HG03378 (cell line): ENCODE measurements at regions not wholly inside any gene's neighbourhood (a gene's known extent, or its start where the extent isn't known, plus 50 kb on each side); places are given as distances from the start of the nearest gene placed in this dataset.

Experiments
- ATAC-seq: cut with Tn5 transposase; IDR thresholded peaks from one replicate; pipeline ENCODE4 v1.9.1; 2021; ENCODE audit warnings: mild to moderate bottlenecking, moderate library complexity; ENCODE audit not compliant: unreplicated experiment

GRCh38 chr17:77654850-77655249 lies 303.7 kb upstream of the TNRC6C start:
- no peak for ATAC-seq

- ATAC-seq, result no peak
Observed at GRCh38 chr17:77656054-77656453, 302.4 kb upstream of the TNRC6C start.

- ATAC-seq, result no peak
Observed at GRCh38 chr17:77657839-77658238, 300.7 kb upstream of the TNRC6C start.

GRCh38 chr17:77660524-77660923 lies 298.0 kb upstream of the TNRC6C start:
- no peak for ATAC-seq

- ATAC-seq, result no peak
Observed at GRCh38 chr17:77662833-77663232, 295.7 kb upstream of the TNRC6C start.

GRCh38 chr17:77664097-77664729 lies 294.3 kb upstream of the TNRC6C start:
- ATAC-seq, result no peak

GRCh38 chr17:77665833-77666232 lies 292.7 kb upstream of the TNRC6C start:
- no peak for ATAC-seq

- no peak for ATAC-seq
Observed at GRCh38 chr17:77666462-77666861, 292.0 kb upstream of the TNRC6C start.

- ATAC-seq, result no peak
Observed at GRCh38 chr17:77666881-77667395, 291.6 kb upstream of the TNRC6C start.

- ATAC-seq, result no peak
Observed at GRCh38 chr17:77667478-77667877, 291.0 kb upstream of the TNRC6C start.

- ATAC-seq, result no peak
Observed at GRCh38 chr17:77668518-77668917, 290.0 kb upstream of the TNRC6C start.

- no peak for ATAC-seq
Observed at GRCh38 chr17:77670173-77670572, 288.3 kb upstream of the TNRC6C start.

- ATAC-seq, result no peak
Observed at GRCh38 chr17:77674358-77674757, 284.1 kb upstream of the TNRC6C start.

- no peak for ATAC-seq
Observed at GRCh38 chr17:77675411-77675810, 283.1 kb upstream of the TNRC6C start.

GRCh38 chr17:77675816-77676215 lies 282.7 kb upstream of the TNRC6C start:
- no peak for ATAC-seq

GRCh38 chr17:77676237-77676661 lies 282.3 kb upstream of the TNRC6C start:
- ATAC-seq, result no peak

GRCh38 chr17:77677211-77677610 lies 281.3 kb upstream of the TNRC6C start:
- no peak for ATAC-seq

- no peak for ATAC-seq
Observed at GRCh38 chr17:77677630-77678029, 280.9 kb upstream of the TNRC6C start.

- ATAC-seq, result no peak
Observed at GRCh38 chr17:77679589-77679988, 278.9 kb upstream of the TNRC6C start.

GRCh38 chr17:77681861-77682260 lies 276.6 kb upstream of the TNRC6C start:
- no peak for ATAC-seq

- ATAC-seq, result no peak
Observed at GRCh38 chr17:77684803-77685798, 273.4 kb upstream of the TNRC6C start.
